Endothelial cell of umbilical vein (primary cell): ENCODE measurements at regions not wholly inside any gene's neighbourhood (a gene's known extent, or its start where the extent isn't known, plus 50 kb on each side); places are given as distances from the start of the nearest gene placed in this dataset.
A peak's percentile ranks its signal among the peaks of the same experiment; 100 is the strongest.
"Not testable (repeated sequence)": the region's sequence is repeated elsewhere in the genome, so short reads cannot be mapped to it uniquely, and the experiment has no call there.

Source experiments
- BruUV-seq: library from RNA; stranded (reverse); fragments of 400-500 nt; replicated peaks from 2 replicates; lab custom pipeline; 2021; lab: Mats Ljungman, UMichigan
- CTCF ChIA-PET: fragments of 300-600, 350-600 bp; sonication (Branson Sonifier 250); formaldehyde crosslinking; loops from one replicate; lab custom pipeline; 2021; ENCODE audit warnings: antibody characterized with exemption, inconsistent platforms; lab: Charles Lee
- POLR2A ChIA-PET: fragments of 300-600, 350-600 bp; sonication (Branson Sonifier 250); formaldehyde crosslinking; loops from one replicate; lab custom pipeline; 2021; ENCODE audit warnings: antibody characterized with exemption, inconsistent platforms; lab: Charles Lee
- DNase-seq: peaks from one replicate; pipeline ENCODE4 v3.0.0-alpha.2; 2011; ENCODE audit warnings: low read depth, low spot score
- FAIRE-seq: peaks from 2 replicates; lab custom pipeline; 2011; peaks lifted over from hg19 to GRCh38; lab: Jason Lieb, UNC
- H2AFZ ChIP-seq: 2 replicates; pipeline ENCODE4 v1.6.0; 2012; ENCODE audit warnings: low read depth, low read length, control low read depth, inconsistent platforms
- H3K27ac ChIP-seq: 2 replicates; pipeline ENCODE4 v1.5.1; 2011; ENCODE audit warnings: low read depth, mild to moderate bottlenecking, control low read depth, low read length, moderate library complexity; ENCODE audit not compliant: insufficient read depth
- H3K27me3 ChIP-seq, 2 experiments: 2 replicates each; pipeline versions ENCODE4 v1.6.0 to v1.6.1; 2011; ENCODE audit warnings: low read length in 2 of 2, mixed read lengths in 1 of 2; ENCODE audit not compliant: control insufficient read depth in 2 of 2, insufficient read depth in 2 of 2
- H3K36me3 ChIP-seq, 2 experiments: 2 replicates in 1 of 2; 3 replicates in 1 of 2; pipeline ENCODE4 v1.5.1; 2011; ENCODE audit warnings: low read length in 2 of 2, mild to moderate bottlenecking in 1 of 2, moderate library complexity in 1 of 2; ENCODE audit not compliant: control insufficient read depth in 2 of 2, insufficient read depth in 2 of 2; ENCODE audit errors: extremely low read depth in 1 of 2
- H3K4me1 ChIP-seq: 3 replicates; pipeline ENCODE4 v1.5.1; 2011; ENCODE audit warnings: mild to moderate bottlenecking, low read length; ENCODE audit not compliant: control insufficient read depth, insufficient read depth; ENCODE audit errors: extremely low read depth
- H3K4me2 ChIP-seq: 2 replicates; pipeline ENCODE4 v1.6.1; 2011; ENCODE audit warnings: low read length, control low read depth, mixed read lengths; ENCODE audit not compliant: insufficient read depth
- H3K4me3 ChIP-seq, 3 experiments: fragments of 200-600 bp in 1 of 3; sonication (generic), shearing (Covaris generic) in 1 of 3; replicated peaks in 1 of 3; 2 replicates each; pipeline ENCODE4 v1.5.1; 2011 to 2016; ENCODE audit warnings: control low read depth in 3 of 3, low read length in 3 of 3, mild to moderate bottlenecking in 2 of 3, inconsistent platforms in 1 of 3, low read depth in 1 of 3, moderate library complexity in 1 of 3; ENCODE audit not compliant: insufficient read depth in 1 of 3
- H3K79me2 ChIP-seq: 2 replicates; pipeline ENCODE4 v1.6.0; 2012; ENCODE audit warnings: low read length, inconsistent platforms; ENCODE audit not compliant: control insufficient read depth, insufficient read depth
- H3K9ac ChIP-seq: replicated peaks from 2 replicates; pipeline ENCODE3; 2011; ENCODE audit warnings: low read length, control low read depth; ENCODE audit not compliant: insufficient read depth; ENCODE audit errors: extremely low read depth
- H3K9me1 ChIP-seq: replicated peaks from 3 replicates; pipeline ENCODE4 v1.6.0; 2011; ENCODE audit warnings: mild to moderate bottlenecking, low read length; ENCODE audit not compliant: control insufficient read depth, insufficient read depth; ENCODE audit errors: extremely low read depth
- H3K9me3 ChIP-seq: replicated peaks from 2 replicates; pipeline ENCODE4 v1.5.1; 2012; ENCODE audit warnings: low read length, inconsistent platforms; ENCODE audit not compliant: control insufficient read depth, insufficient read depth
- H4K20me1 ChIP-seq: replicated peaks from 2 replicates; pipeline ENCODE3; 2011; ENCODE audit warnings: mild to moderate bottlenecking, low read length; ENCODE audit not compliant: control insufficient read depth, insufficient read depth; ENCODE audit errors: extremely low read depth
- dilution Hi-C: fragments of 300-500 bp; cut with MboI; formaldehyde crosslinking; loops from one replicate; pipeline ENCODE4 v1.15.0; 2019; ENCODE audit warnings: low sequenced_read_pairs; ENCODE audit not compliant: extremely low pct_ligation_motif_present
- intact Hi-C: fragments of 100-400 bp; cut with micrococcal nuclease; formaldehyde crosslinking; loops from one replicate; pipeline ENCODE4 v1.10.0; 2022

GRCh38 chr4:49153011-49153410 is 166.9 kb downstream of the CWH43 start:
- H3K79me2 ChIP-seq, H4K20me1 ChIP-seq, H3K4me3 ChIP-seq, CTCF ChIA-PET, H3K36me3 ChIP-seq, H3K4me1 ChIP-seq, dilution Hi-C loops, BruUV-seq, H3K4me2 ChIP-seq, FAIRE-seq, H3K9me1 ChIP-seq, H3K9ac ChIP-seq, H2AFZ ChIP-seq, H3K27ac ChIP-seq, H3K27me3 ChIP-seq, intact Hi-C loops, DNase-seq, POLR2A ChIA-PET: not testable (repeated sequence)
- H3K9me3 ChIP-seq, result peaks cover 52% of the 10 kb centered on the region

GRCh38 chr4:49154308-49155103 is 168.4 kb downstream of the CWH43 start:
- H2AFZ ChIP-seq, H3K4me1 ChIP-seq, H3K79me2 ChIP-seq, H3K4me2 ChIP-seq, H3K9me1 ChIP-seq, BruUV-seq, H3K27ac ChIP-seq, intact Hi-C loops, CTCF ChIA-PET, H4K20me1 ChIP-seq, H3K27me3 ChIP-seq, FAIRE-seq, H3K4me3 ChIP-seq, dilution Hi-C loops, H3K9ac ChIP-seq, H3K36me3 ChIP-seq, POLR2A ChIA-PET: not testable (repeated sequence)
- DNase-seq, result peak; percentile 92
- peaks cover 45% of the 10 kb centered on the region for H3K9me3 ChIP-seq

- H3K79me2 ChIP-seq, dilution Hi-C loops, H3K9me1 ChIP-seq, H4K20me1 ChIP-seq, POLR2A ChIA-PET, H3K4me3 ChIP-seq, H2AFZ ChIP-seq, H3K36me3 ChIP-seq, H3K9ac ChIP-seq, H3K4me1 ChIP-seq, H3K4me2 ChIP-seq, BruUV-seq, FAIRE-seq, H3K27me3 ChIP-seq, intact Hi-C loops, H3K27ac ChIP-seq, CTCF ChIA-PET: not testable (repeated sequence)
- peak; percentile 37 for DNase-seq
- peaks cover 39% of the 10 kb centered on the region for H3K9me3 ChIP-seq
Observed at GRCh38 chr4:49155270-49155669, 169.2 kb downstream of the CWH43 start.

- H3K27me3 ChIP-seq, H3K4me3 ChIP-seq, H2AFZ ChIP-seq, H3K79me2 ChIP-seq, H3K9me1 ChIP-seq, H3K27ac ChIP-seq, FAIRE-seq, H3K9ac ChIP-seq, dilution Hi-C loops, H3K36me3 ChIP-seq, H4K20me1 ChIP-seq, H3K4me2 ChIP-seq, BruUV-seq, CTCF ChIA-PET, intact Hi-C loops, H3K4me1 ChIP-seq, POLR2A ChIA-PET: not testable (repeated sequence)
- peaks cover 33% of the 10 kb centered on the region for H3K9me3 ChIP-seq
- DNase-seq, result peak; percentile 11
Observed at GRCh38 chr4:49156309-49156708, 170.2 kb downstream of the CWH43 start.
